ENCODE measurements at regions not wholly inside any gene's neighbourhood (a gene's known extent, or its start where the extent isn't known, plus 50 kb on each side); places are given as distances from the start of the nearest gene placed in this dataset.

DNA sequence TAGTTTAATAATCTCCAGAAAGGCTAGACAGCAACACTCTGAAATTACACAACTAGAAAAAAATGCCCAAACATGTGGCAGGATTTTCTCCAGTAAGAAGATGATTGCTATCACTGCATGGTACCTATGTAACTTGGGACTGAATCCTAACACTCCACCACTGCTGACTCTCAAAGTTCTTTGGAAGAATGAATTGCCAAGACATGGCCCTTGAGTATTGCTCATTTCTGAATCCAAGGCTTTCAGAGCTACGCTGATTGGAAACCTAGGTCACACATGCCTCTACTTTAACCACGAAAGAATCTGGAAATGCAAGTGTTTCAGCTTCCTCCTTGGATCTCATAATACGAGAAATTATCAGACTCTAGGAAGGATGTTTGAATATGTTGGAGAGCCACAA lies 167.5 kb upstream of the CELF2 start:
- DNase-seq (ENCODE audit: low read depth), result no peak
- no peak overlapping the region for H3K4me3 ChIP-seq (ENCODE audit: control insufficient read depth, low read depth, low read length)
- TF ChIP-seq, protein P1, sequence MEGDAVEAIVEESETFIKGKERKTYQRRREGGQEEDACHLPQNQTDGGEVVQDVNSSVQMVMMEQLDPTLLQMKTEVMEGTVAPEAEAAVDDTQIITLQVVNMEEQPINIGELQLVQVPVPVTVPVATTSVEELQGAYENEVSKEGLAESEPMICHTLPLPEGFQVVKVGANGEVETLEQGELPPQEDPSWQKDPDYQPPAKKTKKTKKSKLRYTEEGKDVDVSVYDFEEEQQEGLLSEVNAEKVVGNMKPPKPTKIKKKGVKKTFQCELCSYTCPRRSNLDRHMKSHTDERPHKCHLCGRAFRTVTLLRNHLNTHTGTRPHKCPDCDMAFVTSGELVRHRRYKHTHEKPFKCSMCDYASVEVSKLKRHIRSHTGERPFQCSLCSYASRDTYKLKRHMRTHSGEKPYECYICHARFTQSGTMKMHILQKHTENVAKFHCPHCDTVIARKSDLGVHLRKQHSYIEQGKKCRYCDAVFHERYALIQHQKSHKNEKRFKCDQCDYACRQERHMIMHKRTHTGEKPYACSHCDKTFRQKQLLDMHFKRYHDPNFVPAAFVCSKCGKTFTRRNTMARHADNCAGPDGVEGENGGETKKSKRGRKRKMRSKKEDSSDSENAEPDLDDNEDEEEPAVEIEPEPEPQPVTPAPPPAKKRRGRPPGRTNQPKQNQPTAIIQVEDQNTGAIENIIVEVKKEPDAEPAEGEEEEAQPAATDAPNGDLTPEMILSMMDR (conservative IDR thresholded peaks at IDR 0.05; ENCODE audit: control insufficient read depth, insufficient read depth, low read depth, low read length), result no peak

DNA sequence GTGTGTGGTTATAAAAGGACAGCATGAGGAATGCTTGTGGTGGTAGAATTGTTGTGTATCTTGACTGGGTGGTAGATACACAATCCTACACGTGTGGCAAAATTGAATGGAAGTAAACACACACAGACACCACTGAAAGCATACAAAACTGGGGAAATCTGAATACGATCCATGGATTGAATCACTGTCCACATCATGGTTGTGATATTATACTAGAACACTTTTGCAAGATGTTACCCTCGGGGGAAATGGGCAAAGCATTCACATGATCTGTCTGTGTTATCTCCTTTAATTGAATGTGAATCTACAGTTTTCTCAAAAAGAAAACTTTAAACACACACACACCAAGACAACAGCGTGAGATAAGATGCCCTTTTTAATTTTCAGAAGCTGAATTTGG lies 165.2 kb upstream of the CELF2 start:
- DNase-seq (ENCODE audit: low read depth), result peak; percentile 69
- TF ChIP-seq, protein P1 (conservative IDR thresholded peaks at IDR 0.05; ENCODE audit: control insufficient read depth, insufficient read depth, low read depth, low read length), result no peak

DNA sequence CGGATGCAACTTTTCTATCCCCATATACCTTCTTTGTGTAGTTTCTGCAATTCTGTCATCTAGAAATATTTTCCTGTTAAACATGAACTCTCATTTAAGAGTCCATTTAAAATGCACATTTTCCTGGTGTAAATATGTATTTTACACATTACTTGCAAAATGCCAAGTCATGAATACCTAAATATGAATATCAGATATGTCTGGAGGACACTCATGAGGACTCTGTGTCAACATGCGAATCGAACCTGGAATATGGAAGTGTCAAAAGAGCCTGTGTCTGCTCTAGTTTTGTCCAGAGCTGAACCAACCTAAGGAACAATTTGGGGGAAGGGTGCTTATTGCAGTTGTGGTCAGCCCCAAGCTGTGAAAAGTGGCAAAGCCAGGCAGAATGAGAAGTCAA lies 163.7 kb upstream of the CELF2 start:
- DNase-seq (ENCODE audit: low read depth), result no peak
- TF ChIP-seq, protein P1 (conservative IDR thresholded peaks at IDR 0.05; ENCODE audit: control insufficient read depth, insufficient read depth, low read depth, low read length), result no peak
- no peak overlapping the region for H3K4me3 ChIP-seq (ENCODE audit: control insufficient read depth, low read depth, low read length)

More for the DNA sequence above, 165.2 kb upstream of the CELF2 start:
- no peak overlapping the region for H3K4me3 ChIP-seq (ENCODE audit: control insufficient read depth, low read depth, low read length)

DNA sequence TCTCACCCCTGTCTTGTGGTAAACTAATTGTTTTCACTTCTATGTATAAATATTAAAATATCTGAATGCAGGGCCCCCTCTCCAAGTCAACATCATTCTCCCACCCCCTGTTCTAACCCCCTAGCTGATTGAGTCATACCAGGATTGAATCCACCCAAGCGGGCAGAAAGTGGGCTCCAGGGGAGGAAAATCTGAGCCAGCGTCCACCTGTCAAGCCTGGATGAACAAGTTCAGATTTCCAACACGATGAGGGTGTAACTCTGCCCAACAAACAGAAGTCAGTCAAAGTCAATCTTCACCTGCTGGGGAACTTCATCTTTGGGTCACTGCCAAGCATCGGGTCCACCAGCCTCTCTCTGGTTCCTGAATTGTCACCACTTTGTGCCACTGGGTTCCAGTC lies 162.9 kb upstream of the CELF2 start:
- DNase-seq (ENCODE audit: low read depth), result no peak
- TF ChIP-seq, protein P1 (conservative IDR thresholded peaks at IDR 0.05; ENCODE audit: control insufficient read depth, insufficient read depth, low read depth, low read length), result no peak
- H3K4me3 ChIP-seq (ENCODE audit: control insufficient read depth, low read depth, low read length), result no peak overlapping the region

DNA sequence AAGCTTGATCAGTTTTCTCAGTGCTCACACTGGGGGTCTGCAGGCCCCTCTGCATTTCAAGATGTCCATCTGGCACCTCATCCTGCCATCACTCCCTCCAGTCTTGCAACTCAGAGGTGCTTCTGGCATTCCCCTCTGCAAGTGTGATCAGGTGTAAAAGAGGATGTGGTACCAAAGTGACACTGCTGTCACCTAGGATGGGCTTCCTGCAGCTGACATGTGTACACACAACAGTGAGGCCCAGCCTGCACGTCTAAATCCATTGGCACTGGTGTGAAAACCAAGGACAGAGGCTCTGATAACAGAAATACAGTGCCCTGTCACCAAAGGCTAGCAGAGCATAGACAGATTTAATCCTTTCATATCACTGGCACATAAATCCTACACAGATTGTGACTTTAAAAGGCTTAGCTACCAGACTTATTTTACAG lies 162.5 kb upstream of the CELF2 start:
- no peak for DNase-seq (ENCODE audit: low read depth)
- TF ChIP-seq, protein P1 (conservative IDR thresholded peaks at IDR 0.05; ENCODE audit: control insufficient read depth, insufficient read depth, low read depth, low read length), result no peak

DNA sequence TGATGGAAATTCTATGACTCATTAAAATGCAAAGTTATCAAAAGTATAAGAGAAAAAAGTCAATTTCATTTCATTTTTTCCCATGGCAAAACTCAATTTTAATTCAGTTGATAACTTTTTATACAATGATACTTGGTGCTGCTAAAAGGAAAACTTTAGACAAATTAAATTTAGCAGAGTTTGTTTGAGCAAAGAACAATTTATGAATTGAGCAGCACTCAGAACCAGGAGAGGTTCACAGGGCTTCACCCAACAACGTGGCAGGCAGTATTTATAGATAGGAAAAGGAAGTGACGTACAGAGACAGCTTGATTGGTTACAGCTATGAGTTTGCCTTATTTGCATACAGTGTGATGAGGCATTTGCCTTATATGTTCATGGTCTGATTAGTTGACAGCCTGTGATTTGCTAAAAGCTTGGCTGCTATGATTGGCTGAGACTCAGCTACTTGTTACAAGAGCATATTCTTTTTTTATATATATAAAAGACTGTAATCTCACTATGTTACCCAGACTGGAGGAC lies 157.2 kb upstream of the CELF2 start:
- no peak overlapping the region for H3K4me3 ChIP-seq (ENCODE audit: control insufficient read depth, low read depth, low read length)
- DNase-seq (ENCODE audit: low read depth), result no peak
- TF ChIP-seq, protein P1 (conservative IDR thresholded peaks at IDR 0.05; ENCODE audit: control insufficient read depth, insufficient read depth, low read depth, low read length), result no peak

More for the DNA sequence above, 162.5 kb upstream of the CELF2 start:
- H3K4me3 ChIP-seq (ENCODE audit: control insufficient read depth, low read depth, low read length), result no peak overlapping the region

DNA sequence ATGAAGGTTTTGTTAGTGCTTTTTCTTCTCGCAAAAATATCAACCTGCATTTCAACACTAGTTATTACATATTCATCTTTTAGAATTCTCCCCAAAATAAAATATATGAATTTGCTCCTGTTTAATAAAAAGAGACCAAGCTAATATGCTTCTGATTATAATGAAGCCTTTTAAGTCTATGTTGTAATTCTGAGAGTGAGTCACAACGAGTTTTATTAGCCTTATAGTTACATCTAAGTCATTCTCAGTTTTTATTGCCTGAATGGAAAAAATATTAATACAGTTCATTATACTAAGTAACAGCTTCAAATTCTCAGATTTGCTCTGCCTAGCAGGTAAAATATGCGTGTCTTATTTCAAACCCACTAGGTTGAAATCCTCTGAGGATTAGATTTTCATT lies 152.4 kb upstream of the CELF2 start:
- DNase-seq (ENCODE audit: low read depth), result peak; percentile 76
- no peak overlapping the region for H3K4me3 ChIP-seq (ENCODE audit: control insufficient read depth, low read depth, low read length)
- TF ChIP-seq, protein P1 (conservative IDR thresholded peaks at IDR 0.05; ENCODE audit: control insufficient read depth, insufficient read depth, low read depth, low read length), result no peak
